H9 (cell line): ENCODE measurements at regions not wholly inside any gene's neighbourhood (a gene's known extent, or its start where the extent isn't known, plus 50 kb on each side); places are given as distances from the start of the nearest gene placed in this dataset.

Experiments
- DNase-seq: peaks from one replicate; pipeline ENCODE4 v3.0.0-alpha.2; 2017
- H2AFZ ChIP-seq: one replicate; pipeline ENCODE4 v1.6.1; 2013; ENCODE audit warnings: mild to moderate bottlenecking, low read length, control low read depth, moderate library complexity
- H2AK5ac ChIP-seq: 2 replicates; pipeline ENCODE4 v1.6.1; 2013; ENCODE audit warnings: low read length, control low read depth, mixed read lengths; ENCODE audit not compliant: insufficient read length
- H2BK120ac ChIP-seq: one replicate; pipeline ENCODE4 v1.6.1; 2013; ENCODE audit warnings: low read depth, mild to moderate bottlenecking, low read length, control low read depth, inconsistent platforms; ENCODE audit not compliant: poor library complexity, severe bottlenecking
- H2BK12ac ChIP-seq: 2 replicates; pipeline ENCODE4 v1.6.1; 2013; ENCODE audit warnings: low read length, control low read depth, mixed read lengths, low read depth; ENCODE audit not compliant: insufficient read length
- H2BK15ac ChIP-seq: 2 replicates; pipeline ENCODE4 v1.6.1; 2013; ENCODE audit warnings: low read depth, low read length, control low read depth
- H2BK20ac ChIP-seq: one replicate; pipeline ENCODE4 v1.6.1; 2013; ENCODE audit warnings: low read depth, mild to moderate bottlenecking, low read length, control low read depth, inconsistent platforms; ENCODE audit not compliant: poor library complexity, severe bottlenecking
- H2BK5ac ChIP-seq: 2 replicates; pipeline ENCODE4 v1.6.1; 2013; ENCODE audit warnings: low read length, control low read depth, mixed read lengths; ENCODE audit not compliant: insufficient read length
- H3K14ac ChIP-seq: 2 replicates; pipeline ENCODE4 v1.6.1; 2013; ENCODE audit warnings: low read length, control low read depth; ENCODE audit not compliant: insufficient read depth
- H3K18ac ChIP-seq: 2 replicates; pipeline ENCODE4 v1.6.1; 2013; ENCODE audit warnings: low read depth, mild to moderate bottlenecking, mixed read lengths, low read length, control low read depth; ENCODE audit not compliant: insufficient read length
- H3K23ac ChIP-seq: 2 replicates; pipeline ENCODE4 v1.6.1; 2013; ENCODE audit warnings: low read length, control low read depth, mixed read lengths, low read depth; ENCODE audit not compliant: insufficient read length
- H3K23me2 ChIP-seq: 2 replicates; pipeline ENCODE4 v1.6.1; 2013; ENCODE audit warnings: low read depth, mild to moderate bottlenecking, mixed read lengths, low read length, control low read depth; ENCODE audit not compliant: insufficient read length, poor library complexity, severe bottlenecking
- H3K27ac ChIP-seq: 2 replicates; pipeline ENCODE4 v1.5.1; 2013; ENCODE audit warnings: low read length, control low read depth, mixed read lengths, low read depth; ENCODE audit not compliant: insufficient read length
- H3K27me3 ChIP-seq: 2 replicates; pipeline ENCODE4 v1.6.1; 2013; ENCODE audit warnings: low read length, control low read depth, inconsistent platforms; ENCODE audit not compliant: insufficient read depth
- H3K4ac ChIP-seq: 2 replicates; pipeline ENCODE4 v1.6.1; 2013; ENCODE audit warnings: low read depth, mild to moderate bottlenecking, control low read depth, inconsistent platforms, low read length, moderate library complexity
- H3K4me1 ChIP-seq: 2 replicates; pipeline ENCODE4 v1.6.1; 2013; ENCODE audit warnings: low read length, control low read depth, inconsistent platforms; ENCODE audit not compliant: insufficient read depth
- H3K4me2 ChIP-seq: 2 replicates; pipeline ENCODE4 v1.6.1; 2013; ENCODE audit warnings: low read length, control low read depth, mixed read lengths; ENCODE audit not compliant: insufficient read length, insufficient read depth
- H3K56ac ChIP-seq: 2 replicates; pipeline ENCODE4 v1.6.1; 2013; ENCODE audit warnings: low read depth, mild to moderate bottlenecking, mixed read lengths, low read length, control low read depth; ENCODE audit not compliant: insufficient read length
- H3K79me1 ChIP-seq: 2 replicates; pipeline ENCODE4 v1.6.1; 2013; ENCODE audit warnings: low read depth, mild to moderate bottlenecking, moderate library complexity, low read length, control low read depth, inconsistent platforms; ENCODE audit not compliant: insufficient read depth, poor library complexity, severe bottlenecking
- H3K79me2 ChIP-seq: 2 replicates; pipeline ENCODE4 v1.6.1; 2013; ENCODE audit warnings: low read length, control low read depth, inconsistent platforms; ENCODE audit not compliant: insufficient read depth
- H3K9ac ChIP-seq: 2 replicates; pipeline ENCODE4 v1.6.1; 2013; ENCODE audit warnings: low read length, control low read depth, mixed read lengths; ENCODE audit not compliant: insufficient read length; ENCODE audit errors: extremely low read depth
- H3K9me3 ChIP-seq: one replicate; pipeline ENCODE4 v1.6.1; 2013; ENCODE audit warnings: low read depth, low read length, inconsistent platforms; ENCODE audit not compliant: control insufficient read depth
- H3T11ph ChIP-seq: one replicate; pipeline ENCODE4 v1.6.1; 2013; ENCODE audit warnings: mild to moderate bottlenecking, low read length, control low read depth, inconsistent platforms
- H4K20me1 ChIP-seq: one replicate; pipeline ENCODE4 v1.6.1; 2013; ENCODE audit not compliant: control insufficient read depth, insufficient read length, insufficient read depth
- H4K5ac ChIP-seq: 2 replicates; pipeline ENCODE4 v1.6.1; 2013; ENCODE audit warnings: low read depth, mild to moderate bottlenecking, mixed read lengths, low read length, control low read depth; ENCODE audit not compliant: insufficient read length
- H4K8ac ChIP-seq: replicated peaks from 2 replicates; pipeline ENCODE4 v1.6.1; 2013; ENCODE audit warnings: low read length, control low read depth, mixed read lengths, low read depth; ENCODE audit not compliant: insufficient read length
- H4K91ac ChIP-seq: 2 replicates; pipeline ENCODE4 v1.6.1; 2013; ENCODE audit warnings: low read depth, mild to moderate bottlenecking, moderate library complexity, mixed read lengths, low read length, control low read depth; ENCODE audit not compliant: insufficient read length
- H3K27ac Mint-ChIP-seq, 3 experiments: 2 replicates in 2 of 3; 3 replicates in 1 of 3; pipeline ENCODE4 v1.8.0; 2020 to 2021; ENCODE audit warnings: mixed read lengths in 3 of 3, mild to moderate bottlenecking in 1 of 3, moderate library complexity in 1 of 3
- H3K27me3 Mint-ChIP-seq: 2 replicates; pipeline ENCODE4 v1.8.0; 2021; ENCODE audit warnings: low read depth, mild to moderate bottlenecking, moderate library complexity, mixed read lengths
- H3K36me3 Mint-ChIP-seq, 3 experiments: 2 replicates in 2 of 3; 3 replicates in 1 of 3; pipeline ENCODE4 v1.8.0; 2020 to 2021; ENCODE audit warnings: low read depth in 3 of 3, mixed read lengths in 3 of 3; ENCODE audit not compliant: insufficient read depth in 1 of 3
- H3K4me1 Mint-ChIP-seq, 2 experiments: 2 replicates each; pipeline ENCODE4 v1.8.0; 2020; ENCODE audit warnings: mixed read lengths in 2 of 2
- H3K4me3 Mint-ChIP-seq, 2 experiments: 2 replicates in 1 of 2; 3 replicates in 1 of 2; pipeline ENCODE4 v1.8.0; 2020 to 2021; ENCODE audit warnings: mild to moderate bottlenecking in 2 of 2, mixed read lengths in 2 of 2, moderate library complexity in 1 of 2
- H3K9me3 Mint-ChIP-seq, 2 experiments: 2 replicates in 1 of 2; 3 replicates in 1 of 2; pipeline ENCODE4 v1.8.0; 2020; ENCODE audit warnings: mild to moderate bottlenecking in 2 of 2, mixed read lengths in 2 of 2, moderate library complexity in 1 of 2
- CTCF ChIP-seq: fragments of 200-600 bp; sonication (generic); conservative IDR thresholded peaks from 3 replicates; pipeline ENCODE4 v1.8.0; 2021; ENCODE audit warnings: antibody characterized with exemption, mild to moderate bottlenecking
- WGBS: extraction: QIAGEN DNeasy Blood & Tissue Kit; methylation state at CpG from one replicate; pipeline ENCODE4 v1.1.7; 2013; ENCODE audit warnings: missing lambda C conversion rate, low lambda C conversion rate, mixed read lengths; ENCODE audit not compliant: insufficient read length; ENCODE audit errors: extremely low coverage; 5-methylcytosine and 5-hydroxymethylcytosine counted together

GRCh38 chr7:80060218-80060806, 74.3 kb upstream of the GNAI1 start:
- peaks cover under 1 to 8% (median 4%) of the 10 kb centered on the region in 3 experiments; a peak in 6 of 7 replicates for H3K36me3 Mint-ChIP-seq
- H3K56ac ChIP-seq, result no peak overlapping the region
- H3K79me2 ChIP-seq, result no peaks in the 10 kb centered on the region
- no peak overlapping the region for H3K27ac Mint-ChIP-seq
- no peak overlapping the region for H3K4ac ChIP-seq
- H3K4me3 Mint-ChIP-seq, result no peak overlapping the region
- H3K27me3 Mint-ChIP-seq, result no peaks in the 10 kb centered on the region; the same call in 1 of the 2 replicates
- TF ChIP-seq CTCF, result peak; percentile 78
- no peak overlapping the region for H2BK120ac ChIP-seq
- no peak overlapping the region for H3K23ac ChIP-seq
- DNase-seq, result no peak
- H2BK5ac ChIP-seq, result no peak overlapping the region
- no CpG with 5 or more reads among the region's 1 CpG for WGBS
- H2AFZ ChIP-seq, result no peak overlapping the region
- no peak overlapping the region for H2BK15ac ChIP-seq
- H3K27ac ChIP-seq, result no peak overlapping the region
- H4K5ac ChIP-seq, result no peak overlapping the region
- no peak overlapping the region for H4K8ac ChIP-seq
- H4K20me1 ChIP-seq, result no peaks in the 10 kb centered on the region
- no peak overlapping the region for H2BK20ac ChIP-seq
- no peak overlapping the region for H4K91ac ChIP-seq
- no peak overlapping the region for H3K4me2 ChIP-seq
- no peak overlapping the region for H3K9ac ChIP-seq
- H3K79me1 ChIP-seq, result no peaks in the 10 kb centered on the region
- no peak overlapping the region for H2BK12ac ChIP-seq
- no peaks in the 10 kb centered on the region for H3K23me2 ChIP-seq
- H3K18ac ChIP-seq, result no peak overlapping the region
- H3K27me3 ChIP-seq, result no peaks in the 10 kb centered on the region
- no peak overlapping the region for H2AK5ac ChIP-seq
- H3K4me1 ChIP-seq, result no peaks in the 10 kb centered on the region
- H3K4me1 Mint-ChIP-seq, result peaks cover 0 to 9% of the 10 kb centered on the region in 2 experiments; a peak in 3 of 4 replicates
- no peak overlapping the region for H3T11ph ChIP-seq
- H3K9me3 Mint-ChIP-seq, result peaks cover 4 to 9% of the 10 kb centered on the region in 2 experiments
- no peak overlapping the region for H3K14ac ChIP-seq
- H3K9me3 ChIP-seq, result no peaks in the 10 kb centered on the region
